ENCODE measurements at regions not wholly inside any gene's neighbourhood (a gene's known extent, or its start where the extent isn't known, plus 50 kb on each side); places are given as distances from the start of the nearest gene placed in this dataset.
A peak's percentile ranks its signal among the peaks of the same experiment; 100 is the strongest.

GRCh38 chr9:1320051-1320557 lies 269.9 kb downstream of the DMRT2 start:
- Histone ChIP-seq H3K27ac (replicated peaks; ENCODE audit: low read length) (no peak overlapping the region), H3K14ac (ENCODE audit: low read length) (no peak overlapping the region), H4K8ac (ENCODE audit: low read depth, low read length) (no peak overlapping the region), H3K79me1 (ENCODE audit: low read depth, low read length) (no peaks in the 10 kb centered on the region), H2AK5ac (ENCODE audit: low read depth, low read length) (no peak overlapping the region), H2BK15ac (ENCODE audit: low read length) (no peak overlapping the region), H3K23ac (ENCODE audit: low read depth, low read length, poor library complexity) (no peak overlapping the region), H4K91ac (ENCODE audit: low read depth, low read length, poor library complexity) (no peak overlapping the region), H3K18ac (ENCODE audit: low read length) (peak overlapping the region; percentile 41), H2BK12ac (ENCODE audit: low read length) (no peak overlapping the region), H3K4me1 (ENCODE audit: control insufficient read depth in 2 of 2, insufficient read depth in 1 of 2, low read depth in 1 of 2, low read length in 2 of 2) (peaks cover 0 to 9% of the 10 kb centered on the region in 2 donors), H2BK5ac (ENCODE audit: low read length) (no peak overlapping the region), H3K36me3 (replicated peaks in 1 of 2; ENCODE audit: control insufficient read depth in 2 of 2, insufficient read depth in 2 of 2, low read length in 2 of 2) (no peaks in the 10 kb centered on the region), H3K27me3 (ENCODE audit: control insufficient read depth in 3 of 3, insufficient read depth in 3 of 3, low read depth in 1 of 3, low read length in 3 of 3) (peaks cover 0 to 15% (median 0%) of the 10 kb centered on the region in 3 experiments), H2AFZ (ENCODE audit: low read length) (no peak overlapping the region), H2BK120ac (ENCODE audit: low read depth, low read length) (no peak overlapping the region), H3K9ac (ENCODE audit: low read depth, low read length, poor library complexity) (no peak overlapping the region), H3K9me3 (replicated peaks in 1 of 2; ENCODE audit: control insufficient read depth in 2 of 2, insufficient read depth in 1 of 2, low read depth in 1 of 2, low read length in 2 of 2) (no peaks in the 10 kb centered on the region), H3K4me3 (ENCODE audit: low read length in 2 of 2) (no peak overlapping the region), H3K4me2 (ENCODE audit: insufficient read depth, low read length, poor library complexity, severe bottlenecking) (no peak overlapping the region), H3K4ac (ENCODE audit: low read length) (no peak overlapping the region)
- no peak for DNase-seq (ENCODE audit: low spot score)
- no CpG with 5 or more reads among the region's 5 CpGs for WGBS, 2 donors (ENCODE audit: extremely low coverage in 2 of 2, insufficient read length in 2 of 2, insufficient replicate concordance in 1 of 2)

- WGBS, 2 donors (ENCODE audit: extremely low coverage in 2 of 2, insufficient read length in 2 of 2, insufficient replicate concordance in 1 of 2): no CpG with 5 or more reads among the region's 7 CpGs
- no peak for DNase-seq (ENCODE audit: low spot score)
Measured at GRCh38 chr9:1320607-1321195, 270.5 kb downstream of the DMRT2 start.

GRCh38 chr9:1327467-1327866 lies 277.3 kb downstream of the DMRT2 start:
- H3K9me3 ChIP-seq (replicated peaks in 1 of 2; ENCODE audit: control insufficient read depth in 2 of 2, insufficient read depth in 1 of 2, low read depth in 1 of 2, low read length in 2 of 2): no peaks in the 10 kb centered on the region
- H2BK120ac ChIP-seq (ENCODE audit: low read depth, low read length): no peak overlapping the region
- WGBS, 2 donors (ENCODE audit: extremely low coverage in 2 of 2, insufficient read length in 2 of 2, insufficient replicate concordance in 1 of 2): no CpG with 5 or more reads among the region's 3 CpGs
- no peak overlapping the region for H2BK15ac ChIP-seq (ENCODE audit: low read length)
- H3K27ac ChIP-seq (replicated peaks; ENCODE audit: low read length): no peak overlapping the region
- H3K4ac ChIP-seq (ENCODE audit: low read length): no peak overlapping the region
- no peak for DNase-seq (ENCODE audit: low spot score)
- no peak overlapping the region for H3K9ac ChIP-seq (ENCODE audit: low read depth, low read length, poor library complexity)
- no peak overlapping the region for H2BK5ac ChIP-seq (ENCODE audit: low read length)
- no peaks in the 10 kb centered on the region for H3K4me1 ChIP-seq (ENCODE audit: control insufficient read depth in 2 of 2, insufficient read depth in 1 of 2, low read depth in 1 of 2, low read length in 2 of 2)
- no peak overlapping the region for H2AFZ ChIP-seq (ENCODE audit: low read length)
- H2BK12ac ChIP-seq (ENCODE audit: low read length): no peak overlapping the region
- H3K4me2 ChIP-seq (ENCODE audit: insufficient read depth, low read length, poor library complexity, severe bottlenecking): no peak overlapping the region
- no peaks in the 10 kb centered on the region for H3K36me3 ChIP-seq (replicated peaks in 1 of 2; ENCODE audit: control insufficient read depth in 2 of 2, insufficient read depth in 2 of 2, low read length in 2 of 2)
- no peak overlapping the region for H3K23ac ChIP-seq (ENCODE audit: low read depth, low read length, poor library complexity)
- H3K18ac ChIP-seq (ENCODE audit: low read length): no peak overlapping the region
- H3K27me3 ChIP-seq (ENCODE audit: control insufficient read depth in 3 of 3, insufficient read depth in 3 of 3, low read depth in 1 of 3, low read length in 3 of 3): peaks cover 0 to 2% (median 0%) of the 10 kb centered on the region in 3 experiments
- no peak overlapping the region for H4K91ac ChIP-seq (ENCODE audit: low read depth, low read length, poor library complexity)
- H3K79me1 ChIP-seq (ENCODE audit: low read depth, low read length): no peaks in the 10 kb centered on the region
- no peak overlapping the region for H4K8ac ChIP-seq (ENCODE audit: low read depth, low read length)
- no peak overlapping the region for H3K14ac ChIP-seq (ENCODE audit: low read length)
- no peak overlapping the region for H2AK5ac ChIP-seq (ENCODE audit: low read depth, low read length)
- H3K4me3 ChIP-seq (ENCODE audit: low read length in 2 of 2): no peak overlapping the region

More at GRCh38 chr9:1320607-1321195, 270.5 kb downstream of the DMRT2 start:
- no peak overlapping the region for H2BK12ac ChIP-seq (ENCODE audit: low read length)
- no peaks in the 10 kb centered on the region for H3K79me1 ChIP-seq (ENCODE audit: low read depth, low read length)
- H2BK15ac ChIP-seq (ENCODE audit: low read length): no peak overlapping the region
- H2AK5ac ChIP-seq (ENCODE audit: low read depth, low read length): no peak overlapping the region
- no peak overlapping the region for H2AFZ ChIP-seq (ENCODE audit: low read length)
- H4K91ac ChIP-seq (ENCODE audit: low read depth, low read length, poor library complexity): no peak overlapping the region
- H2BK120ac ChIP-seq (ENCODE audit: low read depth, low read length): no peak overlapping the region
- no peaks in the 10 kb centered on the region for H3K9me3 ChIP-seq (replicated peaks in 1 of 2; ENCODE audit: control insufficient read depth in 2 of 2, insufficient read depth in 1 of 2, low read depth in 1 of 2, low read length in 2 of 2)
- no peak overlapping the region for H3K23ac ChIP-seq (ENCODE audit: low read depth, low read length, poor library complexity)
- H3K27me3 ChIP-seq (ENCODE audit: control insufficient read depth in 3 of 3, insufficient read depth in 3 of 3, low read depth in 1 of 3, low read length in 3 of 3): peaks cover 0 to 15% (median 0%) of the 10 kb centered on the region in 3 experiments
- no peak overlapping the region for H2BK5ac ChIP-seq (ENCODE audit: low read length)
- no peak overlapping the region for H3K9ac ChIP-seq (ENCODE audit: low read depth, low read length, poor library complexity)
- H3K4ac ChIP-seq (ENCODE audit: low read length): no peak overlapping the region
- H3K27ac ChIP-seq (replicated peaks; ENCODE audit: low read length): no peak overlapping the region
- H3K18ac ChIP-seq (ENCODE audit: low read length): no peak overlapping the region
- no peaks in the 10 kb centered on the region for H3K36me3 ChIP-seq (replicated peaks in 1 of 2; ENCODE audit: control insufficient read depth in 2 of 2, insufficient read depth in 2 of 2, low read length in 2 of 2)
- no peak overlapping the region for H4K8ac ChIP-seq (ENCODE audit: low read depth, low read length)
- peaks cover 0 to 9% of the 10 kb centered on the region in 2 donors for H3K4me1 ChIP-seq (ENCODE audit: control insufficient read depth in 2 of 2, insufficient read depth in 1 of 2, low read depth in 1 of 2, low read length in 2 of 2)
- no peak overlapping the region for H3K14ac ChIP-seq (ENCODE audit: low read length)
- no peak overlapping the region for H3K4me2 ChIP-seq (ENCODE audit: insufficient read depth, low read length, poor library complexity, severe bottlenecking)
- no peak overlapping the region for H3K4me3 ChIP-seq (ENCODE audit: low read length in 2 of 2)

- H3K79me1 ChIP-seq (ENCODE audit: low read depth, low read length): no peaks in the 10 kb centered on the region
- H4K91ac ChIP-seq (ENCODE audit: low read depth, low read length, poor library complexity): no peak overlapping the region
- H3K27ac ChIP-seq (replicated peaks; ENCODE audit: low read length): no peak overlapping the region
- no peak overlapping the region for H2BK120ac ChIP-seq (ENCODE audit: low read depth, low read length)
- no peak for DNase-seq (ENCODE audit: low spot score)
- H3K4me2 ChIP-seq (ENCODE audit: insufficient read depth, low read length, poor library complexity, severe bottlenecking): no peak overlapping the region
- H3K9ac ChIP-seq (ENCODE audit: low read depth, low read length, poor library complexity): no peak overlapping the region
- no peak overlapping the region for H3K23ac ChIP-seq (ENCODE audit: low read depth, low read length, poor library complexity)
- peaks cover 0 to 2% (median 0%) of the 10 kb centered on the region in 3 experiments for H3K27me3 ChIP-seq (ENCODE audit: control insufficient read depth in 3 of 3, insufficient read depth in 3 of 3, low read depth in 1 of 3, low read length in 3 of 3)
- WGBS, 2 donors (ENCODE audit: extremely low coverage in 2 of 2, insufficient read length in 2 of 2, insufficient replicate concordance in 1 of 2): no CpG with 5 or more reads among the region's 4 CpGs
- H2BK15ac ChIP-seq (ENCODE audit: low read length): no peak overlapping the region
- no peak overlapping the region for H2BK12ac ChIP-seq (ENCODE audit: low read length)
- no peaks in the 10 kb centered on the region for H3K36me3 ChIP-seq (replicated peaks in 1 of 2; ENCODE audit: control insufficient read depth in 2 of 2, insufficient read depth in 2 of 2, low read length in 2 of 2)
- H3K9me3 ChIP-seq (replicated peaks in 1 of 2; ENCODE audit: control insufficient read depth in 2 of 2, insufficient read depth in 1 of 2, low read depth in 1 of 2, low read length in 2 of 2): no peaks in the 10 kb centered on the region
- no peaks in the 10 kb centered on the region for H3K4me1 ChIP-seq (ENCODE audit: control insufficient read depth in 2 of 2, insufficient read depth in 1 of 2, low read depth in 1 of 2, low read length in 2 of 2)
- H2AFZ ChIP-seq (ENCODE audit: low read length): peak overlapping the region; percentile 33
- no peak overlapping the region for H3K4me3 ChIP-seq (ENCODE audit: low read length in 2 of 2)
- no peak overlapping the region for H4K8ac ChIP-seq (ENCODE audit: low read depth, low read length)
- H3K18ac ChIP-seq (ENCODE audit: low read length): no peak overlapping the region
- H2AK5ac ChIP-seq (ENCODE audit: low read depth, low read length): no peak overlapping the region
- H2BK5ac ChIP-seq (ENCODE audit: low read length): no peak overlapping the region
- no peak overlapping the region for H3K14ac ChIP-seq (ENCODE audit: low read length)
- no peak overlapping the region for H3K4ac ChIP-seq (ENCODE audit: low read length)
Measured at GRCh38 chr9:1328341-1328740, 278.2 kb downstream of the DMRT2 start.

Data from neuronal stem cell (in vitro differentiated cells).